CD4-positive, CD25-positive, alpha-beta regulatory T cell (primary cell): ENCODE measurements at regions not wholly inside any gene's neighbourhood (a gene's known extent, or its start where the extent isn't known, plus 50 kb on each side); places are given as distances from the start of the nearest gene placed in this dataset.

Source experiments
- ATAC-seq, 2 donors: fragments of 150-1000 bp; cut with Tn5 transposase; one replicate each; pipeline ENCODE4 v1.10.0; 2021; ENCODE audit warnings: low read depth in 2 of 2, moderate number of reproducible peaks in 2 of 2, moderate library complexity in 1 of 2
- DNase-seq, 3 donors: peaks; one replicate each; pipeline versions ENCODE4 v3.0.0 to v3.0.0-alpha.2; 2012 to 2022; ENCODE audit warnings: mixed read lengths in 1 of 3
- H3K27ac ChIP-seq: one replicate; pipeline ENCODE4 v1.7.0; 2013; ENCODE audit warnings: mild to moderate bottlenecking, low read length; ENCODE audit not compliant: insufficient read depth, poor library complexity, severe bottlenecking
- H3K27me3 ChIP-seq: one replicate; pipeline ENCODE4 v1.7.0; 2013; ENCODE audit warnings: low read length; ENCODE audit not compliant: control insufficient read depth, insufficient read depth
- H3K36me3 ChIP-seq: one replicate; pipeline ENCODE4 v1.7.0; 2013; ENCODE audit warnings: mild to moderate bottlenecking, low read length, moderate library complexity; ENCODE audit not compliant: control insufficient read depth, insufficient read depth
- H3K4me1 ChIP-seq: 2 replicates; pipeline ENCODE4 v1.7.0; 2013; ENCODE audit warnings: mild to moderate bottlenecking, low read length; ENCODE audit not compliant: insufficient read depth, control insufficient read depth, poor library complexity, severe bottlenecking
- H3K4me3 ChIP-seq: one replicate; pipeline ENCODE4 v1.7.0; 2013; ENCODE audit warnings: low read depth, mild to moderate bottlenecking, low read length, moderate library complexity
- H3K9me3 ChIP-seq, 2 experiments: 1 replicate in 1 of 2; 2 replicates in 1 of 2; pipeline ENCODE4 v1.7.0; 2013; ENCODE audit warnings: low read length in 2 of 2, mild to moderate bottlenecking in 1 of 2, moderate library complexity in 1 of 2; ENCODE audit not compliant: control insufficient read depth in 2 of 2
- H3K27ac Mint-ChIP-seq, 3 donors: one replicate each; pipeline ENCODE4 v1.8.0; 2020 to 2022; ENCODE audit warnings: mild to moderate bottlenecking in 3 of 3, mixed read lengths in 3 of 3, moderate library complexity in 2 of 3
- H3K27me3 Mint-ChIP-seq: one replicate; pipeline ENCODE4 v1.8.0; 2022; ENCODE audit warnings: mild to moderate bottlenecking, mixed read lengths
- H3K36me3 Mint-ChIP-seq: one replicate; pipeline ENCODE4 v1.8.0; 2020; ENCODE audit warnings: mixed read lengths
- H3K4me1 Mint-ChIP-seq, 4 donors: one replicate each; pipeline ENCODE4 v1.8.0; 2020 to 2022; ENCODE audit warnings: mixed read lengths in 4 of 4, mild to moderate bottlenecking in 1 of 4
- H3K4me3 Mint-ChIP-seq, 4 donors: one replicate each; pipeline ENCODE4 v1.8.0; 2020 to 2022; ENCODE audit warnings: mild to moderate bottlenecking in 4 of 4, mixed read lengths in 4 of 4, moderate library complexity in 3 of 4
- H3K9me3 Mint-ChIP-seq, 7 donors: one replicate each; pipeline ENCODE4 v1.8.0; 2020 to 2022; ENCODE audit warnings: mixed read lengths in 7 of 7, mild to moderate bottlenecking in 3 of 7, moderate library complexity in 2 of 7

GRCh38 chr3:111385971-111386495 lies 156.0 kb upstream of the CD96 start:
- H3K4me3 Mint-ChIP-seq = no peak overlapping the region
- no peaks in the 10 kb centered on the region for H3K4me1 ChIP-seq
- H3K36me3 Mint-ChIP-seq = no peaks in the 10 kb centered on the region

DNA sequence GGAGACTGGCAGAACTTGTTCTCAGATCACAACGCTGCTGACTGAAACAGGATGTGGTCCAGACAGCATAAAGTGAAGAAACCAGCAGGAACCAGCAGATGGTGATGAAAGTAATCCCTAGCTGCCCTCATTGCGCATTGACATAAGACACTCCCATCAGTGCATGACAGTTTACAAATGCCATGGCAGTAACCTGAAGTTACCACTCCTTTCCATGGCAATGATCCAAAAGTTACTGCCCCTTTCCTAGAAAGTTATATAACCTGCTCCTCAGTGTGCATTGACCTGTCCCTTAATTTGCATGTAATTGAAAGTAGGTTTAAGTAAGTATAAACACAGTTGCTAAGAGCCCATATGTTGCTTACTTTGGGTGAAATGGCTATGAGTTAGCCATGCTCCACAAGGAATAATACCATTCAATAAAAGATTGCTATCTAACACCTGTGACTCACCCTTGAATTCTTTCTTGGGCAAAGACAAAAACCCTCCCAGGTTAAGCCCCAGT lies 149.1 kb upstream of the CD96 start:
- H3K36me3 Mint-ChIP-seq = no peaks in the 10 kb centered on the region
- Histone ChIP-seq H3K4me3 (peak overlapping the region; percentile 13), H3K4me1 (peaks cover 8% of the 10 kb centered on the region), H3K27ac (no peak overlapping the region), H3K9me3 (no peaks in the 10 kb centered on the region), H3K27me3 (no peaks in the 10 kb centered on the region), H3K36me3 (no peaks in the 10 kb centered on the region)
- H3K9me3 Mint-ChIP-seq = peaks cover 0 to 12% (median 3%) of the 10 kb centered on the region in 7 donors
- H3K27ac Mint-ChIP-seq = peak overlapping the region in 1 of 3 donors; percentile 28
- H3K4me3 Mint-ChIP-seq = peak overlapping the region in 1 of 4 donors; percentile 36
- peak in 2 of 3 donors; percentile 59 to 63 for DNase-seq
- H3K4me1 Mint-ChIP-seq = peaks cover 13 to 16% (median 15%) of the 10 kb centered on the region in 4 donors
- peak; percentile 74 to 85 for ATAC-seq
- H3K27me3 Mint-ChIP-seq = no peaks in the 10 kb centered on the region

More at GRCh38 chr3:111385971-111386495, 156.0 kb upstream of the CD96 start:
- no peak for DNase-seq
- no peak overlapping the region for H3K4me3 ChIP-seq
- H3K27me3 ChIP-seq = no peaks in the 10 kb centered on the region
- H3K27ac Mint-ChIP-seq = no peak overlapping the region
- ATAC-seq = no peak
- H3K4me1 Mint-ChIP-seq = no peaks in the 10 kb centered on the region
- peaks cover 3% of the 10 kb centered on the region for H3K27me3 Mint-ChIP-seq
- no peaks in the 10 kb centered on the region for H3K36me3 ChIP-seq
- H3K9me3 ChIP-seq = no peaks in the 10 kb centered on the region
- no peak overlapping the region for H3K27ac ChIP-seq
- peaks cover 0 to 9% (median 0%) of the 10 kb centered on the region in 7 donors for H3K9me3 Mint-ChIP-seq

DNA sequence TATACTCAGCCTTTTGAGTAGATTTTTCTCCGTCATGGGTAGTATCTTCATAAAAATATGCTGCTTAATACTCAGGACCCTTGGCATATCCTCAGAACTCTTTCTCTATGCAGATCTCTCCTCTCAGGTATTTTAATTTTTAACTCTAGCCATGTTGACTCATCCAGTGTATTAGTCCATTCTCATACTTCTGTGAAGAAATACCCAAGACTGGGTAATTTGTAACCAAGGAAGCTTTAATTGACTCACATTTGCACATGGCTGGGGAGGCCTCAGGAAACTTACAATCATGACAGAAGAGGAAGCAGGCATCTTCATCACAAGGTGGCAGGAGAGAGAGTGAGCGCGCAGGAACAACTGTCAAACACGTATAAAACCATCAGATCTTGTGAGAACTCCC lies 129.3 kb upstream of the CD96 start:
- DNase-seq (no peak), ATAC-seq (no peak)
- peaks cover 0 to 2% (median 0%) of the 10 kb centered on the region in 7 donors for H3K9me3 Mint-ChIP-seq
- H3K27me3 Mint-ChIP-seq = peaks cover 7% of the 10 kb centered on the region
- Histone ChIP-seq H3K36me3 (no peaks in the 10 kb centered on the region), H3K27ac (no peak overlapping the region), H3K27me3 (peaks cover 2% of the 10 kb centered on the region), H3K9me3 (no peaks in the 10 kb centered on the region), H3K4me3 (no peak overlapping the region), H3K4me1 (no peaks in the 10 kb centered on the region)
- no peaks in the 10 kb centered on the region for H3K36me3 Mint-ChIP-seq
- H3K27ac Mint-ChIP-seq = no peak overlapping the region
- H3K4me1 Mint-ChIP-seq = peaks cover 0 to 2% (median 0%) of the 10 kb centered on the region in 4 donors
- no peak overlapping the region for H3K4me3 Mint-ChIP-seq

GRCh38 chr3:111414531-111414930 lies 127.5 kb upstream of the CD96 start:
- Histone ChIP-seq H3K27ac (no peak overlapping the region), H3K36me3 (no peaks in the 10 kb centered on the region), H3K9me3 (no peaks in the 10 kb centered on the region), H3K4me3 (no peak overlapping the region), H3K27me3 (peaks cover 5% of the 10 kb centered on the region), H3K4me1 (no peaks in the 10 kb centered on the region)
- H3K4me3 Mint-ChIP-seq = no peak overlapping the region
- H3K36me3 Mint-ChIP-seq = no peaks in the 10 kb centered on the region
- H3K27ac Mint-ChIP-seq = no peak overlapping the region
- no peak for DNase-seq
- peaks cover 0 to 2% (median 0%) of the 10 kb centered on the region in 4 donors for H3K4me1 Mint-ChIP-seq
- H3K9me3 Mint-ChIP-seq = peaks cover 0 to 4% (median 0%) of the 10 kb centered on the region in 7 donors
- no peak for ATAC-seq
- peaks cover 10% of the 10 kb centered on the region for H3K27me3 Mint-ChIP-seq

- peaks cover 14% of the 10 kb centered on the region for H3K27me3 Mint-ChIP-seq
- Histone ChIP-seq H3K9me3 (no peaks in the 10 kb centered on the region), H3K27me3 (peaks cover 5% of the 10 kb centered on the region), H3K36me3 (no peaks in the 10 kb centered on the region), H3K27ac (no peak overlapping the region), H3K4me3 (no peak overlapping the region), H3K4me1 (no peaks in the 10 kb centered on the region)
- DNase-seq (no peak), ATAC-seq (no peak)
- H3K4me1 Mint-ChIP-seq = peaks cover 0 to 2% (median 0%) of the 10 kb centered on the region in 4 donors
- no peak overlapping the region for H3K4me3 Mint-ChIP-seq
- peaks cover 0 to 4% (median 0%) of the 10 kb centered on the region in 7 donors for H3K9me3 Mint-ChIP-seq
- H3K36me3 Mint-ChIP-seq = no peaks in the 10 kb centered on the region
- H3K27ac Mint-ChIP-seq = no peak overlapping the region
These were observed 127.0 kb upstream of the CD96 start for GRCh38 chr3:111415018-111415417.

GRCh38 chr3:111418391-111418790 lies 123.6 kb upstream of the CD96 start:
- no peaks in the 10 kb centered on the region for H3K36me3 ChIP-seq
- H3K27ac ChIP-seq = no peak overlapping the region
- peaks cover 0 to 7% (median 0%) of the 10 kb centered on the region in 7 donors for H3K9me3 Mint-ChIP-seq
- no peaks in the 10 kb centered on the region for H3K4me1 ChIP-seq
- H3K9me3 ChIP-seq = no peaks in the 10 kb centered on the region
- H3K36me3 Mint-ChIP-seq = no peaks in the 10 kb centered on the region
- H3K4me3 ChIP-seq = no peak overlapping the region
- H3K27me3 ChIP-seq = peaks cover 10% of the 10 kb centered on the region
- no peak overlapping the region for H3K4me3 Mint-ChIP-seq
- peaks cover 13% of the 10 kb centered on the region for H3K27me3 Mint-ChIP-seq
- DNase-seq (no peak), ATAC-seq (no peak)
- no peak overlapping the region for H3K27ac Mint-ChIP-seq
- H3K4me1 Mint-ChIP-seq = no peaks in the 10 kb centered on the region

DNA sequence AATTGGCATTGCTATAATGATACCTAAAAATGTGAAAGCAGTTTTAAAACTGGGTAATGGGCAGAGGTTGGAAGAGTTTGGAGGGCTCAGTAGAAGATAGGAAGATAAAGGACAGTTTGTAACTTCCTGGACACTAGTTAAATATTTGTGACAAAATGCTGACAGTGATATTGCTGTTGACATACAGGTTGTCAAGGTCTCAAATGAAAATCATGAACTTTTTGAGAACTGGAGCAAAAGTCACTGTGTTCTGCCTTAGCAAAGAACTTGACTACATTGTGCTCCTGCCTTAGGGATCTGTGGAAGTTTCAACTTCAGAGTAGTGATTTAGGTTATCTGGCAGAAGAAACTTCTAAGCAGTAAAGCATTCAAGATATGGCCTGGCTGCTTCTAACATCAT lies 113.7 kb upstream of the CD96 start:
- DNase-seq (no peak), ATAC-seq (no peak)
- H3K4me1 Mint-ChIP-seq = no peaks in the 10 kb centered on the region
- Histone ChIP-seq H3K9me3 (peaks cover 0 to 7% of the 10 kb centered on the region in 2 experiments), H3K4me3 (no peak overlapping the region), H3K4me1 (no peaks in the 10 kb centered on the region), H3K27ac (no peak overlapping the region), H3K27me3 (no peaks in the 10 kb centered on the region), H3K36me3 (no peaks in the 10 kb centered on the region)
- H3K36me3 Mint-ChIP-seq = no peaks in the 10 kb centered on the region
- peaks cover 4% of the 10 kb centered on the region for H3K27me3 Mint-ChIP-seq
- H3K27ac Mint-ChIP-seq = no peak overlapping the region
- H3K4me3 Mint-ChIP-seq = no peak overlapping the region
- peaks cover 0 to 14% (median 5%) of the 10 kb centered on the region in 7 donors for H3K9me3 Mint-ChIP-seq
